Spleen (tissue), 7 donors: ENCODE measurements at regions not wholly inside any gene's neighbourhood (a gene's known extent, or its start where the extent isn't known, plus 50 kb on each side); places are given as distances from the start of the nearest gene placed in this dataset.

Experiments used
- POLR2A ChIP-seq, 3 donors: fragments of 450-650 bp; IDR thresholded peaks; one replicate each; pipeline ENCODE4 v1.5.1; 2017; ENCODE audit warnings: antibody characterized with exemption in 3 of 3, mild to moderate bottlenecking in 1 of 3
- POLR2AphosphoS5 ChIP-seq, 3 donors: sonication (generic); formaldehyde crosslinking; IDR thresholded peaks; one replicate each; pipeline ENCODE4 v1.5.1; 2017; ENCODE audit warnings: antibody characterized with exemption in 3 of 3
- TF ChIP-seq, protein P1 (sequence below), 11 experiments: fragments of 200-600 bp in 7 of 11; fragments of 450-650 bp in 4 of 11; sonication (generic) in 4 of 11; IDR thresholded peaks in 8 of 11; conservative IDR thresholded peaks in 3 of 11; 1 replicate in 7 of 11; 2 replicates in 4 of 11; pipeline versions ENCODE4 v1.4.0 to v1.8.0; 2016 to 2021; ENCODE audit warnings: antibody characterized with exemption in 11 of 11, inconsistent platforms in 4 of 11, mild to moderate bottlenecking in 1 of 11
- donor health status: DM: no; HTN: no; CAD: no; lungs with moderate emphysema.
- donor health status: DM: no; HTN: no; CAD: no.
- donor health status: DM: no; HTN: no; CAD: no.

DNA sequence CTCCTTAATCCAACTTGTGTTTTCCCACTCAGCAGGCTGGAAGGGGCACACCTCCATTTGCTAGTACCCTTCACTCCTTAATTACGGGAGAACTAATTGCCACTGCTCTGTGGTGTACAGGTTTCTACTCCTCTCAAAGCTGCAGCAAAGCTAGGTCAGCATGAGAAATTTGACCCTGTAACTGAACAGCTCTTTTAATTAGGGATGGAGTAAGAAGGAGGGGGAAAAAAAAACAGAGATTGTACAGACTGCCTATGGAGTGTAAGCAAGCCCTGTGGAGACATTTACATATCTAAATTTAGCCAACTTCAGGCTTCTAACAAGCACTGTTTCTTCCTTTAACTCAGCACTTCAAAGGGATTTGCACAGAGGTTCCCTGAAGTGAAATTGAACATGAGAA is 629.7 kb upstream of the SETBP1 start:
- TF ChIP-seq, protein P1, sequence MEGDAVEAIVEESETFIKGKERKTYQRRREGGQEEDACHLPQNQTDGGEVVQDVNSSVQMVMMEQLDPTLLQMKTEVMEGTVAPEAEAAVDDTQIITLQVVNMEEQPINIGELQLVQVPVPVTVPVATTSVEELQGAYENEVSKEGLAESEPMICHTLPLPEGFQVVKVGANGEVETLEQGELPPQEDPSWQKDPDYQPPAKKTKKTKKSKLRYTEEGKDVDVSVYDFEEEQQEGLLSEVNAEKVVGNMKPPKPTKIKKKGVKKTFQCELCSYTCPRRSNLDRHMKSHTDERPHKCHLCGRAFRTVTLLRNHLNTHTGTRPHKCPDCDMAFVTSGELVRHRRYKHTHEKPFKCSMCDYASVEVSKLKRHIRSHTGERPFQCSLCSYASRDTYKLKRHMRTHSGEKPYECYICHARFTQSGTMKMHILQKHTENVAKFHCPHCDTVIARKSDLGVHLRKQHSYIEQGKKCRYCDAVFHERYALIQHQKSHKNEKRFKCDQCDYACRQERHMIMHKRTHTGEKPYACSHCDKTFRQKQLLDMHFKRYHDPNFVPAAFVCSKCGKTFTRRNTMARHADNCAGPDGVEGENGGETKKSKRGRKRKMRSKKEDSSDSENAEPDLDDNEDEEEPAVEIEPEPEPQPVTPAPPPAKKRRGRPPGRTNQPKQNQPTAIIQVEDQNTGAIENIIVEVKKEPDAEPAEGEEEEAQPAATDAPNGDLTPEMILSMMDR (IDR thresholded peaks at IDR 0.05 in 8 of 11, conservative IDR thresholded peaks at IDR 0.05 in 3 of 11) = no peak
- no peak for TF ChIP-seq POLR2AphosphoS5 (IDR thresholded peaks at IDR 0.05)
- TF ChIP-seq POLR2A (IDR thresholded peaks at IDR 0.05) = no peak
